ENCODE measurements at regions not wholly inside any gene's neighbourhood (a gene's known extent, or its start where the extent isn't known, plus 50 kb on each side); places are given as distances from the start of the nearest gene placed in this dataset.

GRCh38 chr20:4427940-4428586 lies 179.0 kb upstream of the ADRA1D start:
- DNase-seq, result no peak

GRCh38 chr20:4418141-4418540 lies 169.1 kb upstream of the ADRA1D start:
- DNase-seq, result no peak

DNA sequence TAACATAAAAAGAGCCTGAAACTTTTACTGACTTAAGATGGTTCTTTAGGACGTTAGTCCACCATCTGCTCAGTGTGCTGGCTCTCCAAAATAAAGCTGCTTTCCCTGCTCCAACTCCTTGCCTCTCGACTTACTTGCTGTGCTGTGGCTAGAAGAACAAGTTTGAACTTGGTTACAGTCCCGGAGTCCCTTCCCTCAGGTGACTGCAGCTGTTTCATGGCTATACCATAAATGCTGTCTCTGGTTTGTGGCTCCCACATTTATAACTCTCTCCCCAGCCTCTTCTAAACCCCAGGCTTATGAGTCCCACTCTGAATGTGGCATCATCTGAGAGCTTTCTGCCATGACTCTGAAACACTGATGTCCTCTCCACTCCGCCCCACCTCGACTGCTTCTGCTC lies 166.2 kb upstream of the ADRA1D start:
- no peak for DNase-seq

GRCh38 chr20:4413314-4414049 lies 164.4 kb upstream of the ADRA1D start:
- DNase-seq, result peak in 1 of 2 donors; percentile 35

DNA sequence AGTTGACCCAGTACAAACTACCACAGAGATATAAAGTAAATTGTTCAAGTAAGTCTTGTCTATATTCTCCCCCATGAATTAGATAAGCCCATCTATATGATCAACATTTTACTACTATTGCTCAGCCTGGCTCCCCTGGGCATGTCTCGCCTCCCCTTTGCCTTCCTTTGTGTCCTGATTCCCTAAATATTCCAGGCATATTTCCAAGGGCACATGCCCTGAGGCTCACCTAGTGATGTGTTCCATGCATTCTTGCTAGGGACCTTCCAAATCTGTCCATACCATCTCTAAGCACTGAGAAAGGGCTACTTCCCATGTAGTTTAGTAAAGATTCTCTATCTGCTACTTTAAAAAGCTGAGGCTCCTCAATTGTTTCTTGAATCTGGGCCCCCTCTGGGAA lies 163.1 kb upstream of the ADRA1D start:
- DNase-seq, result no peak

GRCh38 chr20:4411744-4412143 lies 162.7 kb upstream of the ADRA1D start:
- DNase-seq, result no peak

GRCh38 chr20:4406627-4407026 lies 157.5 kb upstream of the ADRA1D start:
- no peak for DNase-seq

- DNase-seq, result no peak
These were observed 152.5 kb upstream of the ADRA1D start for GRCh38 chr20:4401601-4402000.

GRCh38 chr20:4384961-4385360 lies 135.9 kb upstream of the ADRA1D start:
- DNase-seq, result no peak

GRCh38 chr20:4383961-4384360 lies 134.9 kb upstream of the ADRA1D start:
- DNase-seq, result no peak

DNA sequence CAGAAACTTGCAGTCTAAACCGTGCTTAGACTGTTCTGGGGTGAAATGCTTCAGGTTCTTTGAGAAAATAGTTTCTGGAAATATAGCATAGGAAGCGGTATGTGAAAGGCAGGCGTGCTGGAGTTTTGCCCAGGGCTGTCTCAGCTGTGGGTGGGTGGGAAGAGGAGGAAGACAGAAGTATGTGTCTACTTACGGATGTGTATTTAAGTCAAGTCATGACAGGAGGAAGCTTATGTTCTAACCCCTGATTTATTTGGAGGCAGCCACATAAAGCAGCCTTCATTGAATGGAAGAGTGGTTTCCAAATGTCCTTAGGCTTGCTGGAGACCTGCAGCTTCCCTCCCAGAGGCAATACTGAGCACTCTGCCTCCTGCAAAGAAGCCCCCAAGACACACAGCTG lies 126.8 kb upstream of the ADRA1D start:
- DNase-seq, result no peak

DNA sequence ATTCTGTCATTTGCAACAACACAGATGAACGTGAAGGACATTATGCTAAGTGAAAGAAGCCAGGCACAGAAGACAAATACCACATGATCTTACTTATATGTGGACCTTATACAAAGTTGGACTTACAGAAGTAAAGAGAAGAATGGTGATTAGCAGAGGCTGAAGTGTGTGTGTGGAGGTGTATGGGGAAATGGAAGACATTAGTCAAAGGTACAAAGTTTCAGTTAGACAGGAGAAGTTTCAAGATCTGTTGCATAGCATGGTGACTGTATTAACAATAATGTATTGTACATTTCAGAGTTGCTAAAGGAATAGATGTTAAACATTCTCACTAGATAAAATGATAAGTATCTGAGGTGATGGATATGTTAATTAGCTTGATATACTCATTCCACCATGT lies 124.4 kb upstream of the ADRA1D start:
- no peak for DNase-seq

DNA sequence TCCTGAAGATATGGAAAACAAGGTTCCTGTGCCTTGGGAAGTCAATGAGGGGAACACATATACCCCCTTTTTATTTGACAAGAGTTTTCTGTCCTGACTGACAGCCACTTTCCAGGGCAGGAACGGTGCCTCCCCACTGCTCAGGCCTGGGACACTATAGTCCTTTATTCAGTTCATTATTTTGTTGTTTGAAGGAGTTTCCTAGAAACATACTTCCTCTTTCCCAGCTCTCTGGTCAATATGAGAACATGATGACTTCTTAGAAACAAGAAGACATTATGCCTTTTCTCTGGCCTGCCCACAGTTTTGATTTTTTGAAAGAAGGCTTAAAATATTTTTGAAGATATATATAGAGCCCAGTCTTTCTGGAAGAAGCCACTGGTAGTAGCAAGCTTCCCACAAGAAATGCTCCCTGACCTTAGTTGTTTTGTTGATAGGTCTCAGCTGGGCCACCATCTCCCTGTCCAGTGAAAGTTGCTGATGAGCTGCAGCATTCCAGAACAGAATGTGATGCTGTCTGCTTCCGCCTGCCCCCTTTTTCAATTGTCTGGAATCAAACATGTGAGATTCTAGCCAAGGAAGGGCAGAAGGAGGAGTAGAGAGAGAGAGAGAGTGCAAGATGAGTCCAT lies 122.7 kb upstream of the ADRA1D start:
- no peak for DNase-seq

DNA sequence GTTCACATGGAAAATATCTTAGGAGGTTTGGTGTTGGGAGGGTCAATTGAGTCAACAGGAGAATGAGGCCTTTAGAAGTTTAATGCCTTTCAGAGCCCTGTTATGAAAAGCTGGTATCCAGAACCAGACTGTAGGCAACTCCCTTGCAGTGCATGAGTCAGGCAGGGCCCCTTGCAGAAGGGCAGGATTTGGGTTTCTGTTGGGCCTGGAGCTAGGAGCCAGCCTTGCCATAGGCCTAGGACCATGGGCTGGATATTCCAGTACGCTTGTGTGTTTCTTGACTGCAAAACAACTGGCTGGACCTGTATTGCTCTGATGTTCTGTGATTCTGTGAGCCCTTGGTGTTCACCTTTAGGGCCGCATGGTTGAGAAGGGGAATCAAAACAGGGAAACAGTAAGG lies 121.8 kb upstream of the ADRA1D start:
- DNase-seq, result no peak

- DNase-seq, result peak; percentile 13 to 15
These were observed 120.7 kb upstream of the ADRA1D start for GRCh38 chr20:4369798-4370124.

DNA sequence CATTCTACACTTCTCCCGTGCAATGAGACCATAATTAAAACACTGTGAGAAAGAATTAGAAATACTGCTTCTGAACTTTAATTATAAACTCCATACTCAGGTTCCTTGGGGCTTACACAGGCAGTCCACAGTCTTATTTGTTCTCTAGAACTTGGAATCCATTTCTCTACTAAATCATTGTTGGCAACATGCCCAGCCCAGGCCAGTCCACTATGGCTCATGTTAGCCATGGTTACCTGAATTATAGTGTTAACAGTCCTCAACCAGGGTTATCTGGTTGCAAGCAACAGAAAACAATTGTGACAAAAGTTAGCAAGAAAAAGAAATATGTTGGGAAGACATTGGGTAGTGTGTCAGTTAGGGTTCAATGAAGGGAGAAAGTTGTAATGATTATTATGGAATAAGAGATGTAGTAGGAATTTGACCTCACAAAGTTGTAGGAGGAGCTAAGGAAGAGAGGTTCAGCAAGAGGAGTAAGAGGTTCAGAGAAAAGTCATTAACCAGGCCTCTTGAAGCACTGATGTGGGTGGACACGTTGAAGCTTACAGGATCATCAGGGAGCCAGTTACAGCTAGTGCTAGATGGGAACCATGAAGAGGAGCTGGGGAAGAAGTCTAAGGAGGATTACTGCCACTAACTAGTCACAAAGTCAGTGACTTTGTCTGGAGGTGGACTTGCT lies 120.2 kb upstream of the ADRA1D start:
- no peak for DNase-seq

GRCh38 chr20:4366076-4366475 lies 117.0 kb upstream of the ADRA1D start:
- DNase-seq, result no peak

- DNase-seq, result no peak
These were observed 109.5 kb upstream of the ADRA1D start for GRCh38 chr20:4358552-4358951.

- no peak for DNase-seq
These were observed 103.3 kb upstream of the ADRA1D start for GRCh38 chr20:4352348-4352747.

DNA sequence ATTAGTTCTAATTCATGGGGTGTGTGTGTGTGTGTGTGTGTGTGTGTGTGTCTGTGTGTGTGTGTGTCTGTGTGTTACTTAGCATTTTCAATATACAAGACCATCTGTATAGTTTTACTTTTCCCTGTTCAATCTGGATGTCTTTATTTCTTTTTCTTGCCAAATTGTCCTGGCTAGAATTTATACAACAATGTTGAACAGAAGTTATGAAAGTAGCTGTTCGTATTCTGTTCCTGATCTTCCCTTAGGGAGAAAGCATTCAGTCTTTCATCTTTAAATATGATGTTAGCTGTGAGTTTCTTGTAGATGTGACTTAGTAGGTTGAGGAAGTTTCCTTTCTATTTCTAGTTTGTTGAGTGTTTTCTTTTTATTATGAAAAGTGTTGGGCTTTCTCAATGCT lies 101.0 kb upstream of the ADRA1D start:
- DNase-seq, result no peak

- DNase-seq, result no peak
These were observed 95.6 kb upstream of the ADRA1D start for GRCh38 chr20:4344670-4345069.

GRCh38 chr20:4342609-4343008 lies 93.5 kb upstream of the ADRA1D start:
- DNase-seq, result no peak

DNA sequence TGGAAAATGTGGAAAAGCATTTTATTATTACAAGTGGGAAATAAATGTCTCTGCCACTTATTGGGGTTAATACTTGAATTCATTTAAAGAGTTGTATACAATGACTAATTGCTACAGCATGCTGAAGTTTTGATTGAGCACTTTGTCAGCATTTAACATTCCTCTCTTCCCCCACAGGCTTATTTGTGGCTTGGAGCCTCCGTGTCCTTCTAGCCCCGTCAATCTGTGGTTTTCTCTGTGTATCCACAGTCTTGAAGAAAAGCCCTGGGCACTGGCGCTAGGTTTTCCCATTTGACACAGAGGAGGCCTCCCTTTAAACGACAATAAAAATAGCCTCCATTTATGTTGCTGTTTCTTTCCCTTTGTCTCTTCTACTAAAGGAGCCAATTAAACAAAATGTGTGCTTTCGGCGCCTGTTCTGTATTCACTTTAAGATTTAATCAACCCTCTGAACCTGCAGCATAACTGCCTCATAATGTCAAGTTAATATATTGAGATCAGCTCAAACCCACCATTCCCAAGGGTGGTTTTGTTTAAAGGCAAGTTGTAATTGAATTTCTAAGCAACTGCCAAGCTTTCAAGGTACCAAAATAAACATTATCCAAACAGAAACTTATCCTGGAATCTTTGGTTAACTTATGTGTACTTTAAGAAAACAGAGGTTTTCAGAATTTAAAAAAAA lies 92.9 kb upstream of the ADRA1D start:
- no peak for DNase-seq

Data from CD4-positive, alpha-beta T cell treated with Interleukin-4 for 1 hour (primary cell).